ENCODE measurements at regions not wholly inside any gene's neighbourhood (a gene's known extent, or its start where the extent isn't known, plus 50 kb on each side); places are given as distances from the start of the nearest gene placed in this dataset.

DNA sequence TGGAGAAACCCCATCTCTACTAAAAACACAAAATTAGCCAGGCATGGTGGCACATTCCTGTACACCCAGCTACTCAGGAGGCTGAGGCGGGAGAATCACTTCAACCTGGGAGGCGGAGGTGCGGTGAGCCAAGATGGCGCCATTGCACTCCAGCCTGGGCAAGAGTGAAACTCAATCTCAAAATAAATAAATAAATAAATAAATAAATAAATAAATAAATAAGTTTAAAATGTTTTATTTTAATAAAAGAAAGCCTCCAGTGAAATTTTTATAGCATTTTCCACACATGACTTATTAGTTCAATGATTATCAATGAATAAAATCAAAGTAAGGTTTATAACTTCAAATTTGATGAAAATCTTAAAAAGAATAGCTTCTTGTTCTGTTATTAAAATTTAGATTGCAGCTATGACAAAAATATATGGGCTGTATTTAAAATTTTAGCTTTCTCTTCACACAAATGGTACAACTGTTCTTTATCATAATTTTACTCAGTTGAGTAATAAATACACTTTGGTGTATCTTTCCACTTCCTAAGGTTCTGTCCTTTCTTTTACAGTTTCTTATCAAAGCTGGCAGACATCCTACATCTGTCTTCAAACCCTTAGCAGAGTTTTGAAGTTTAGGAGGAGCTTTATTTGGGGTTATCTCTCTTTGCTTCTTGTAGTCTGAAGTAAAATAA, 78.4 kb upstream of the ZSWIM2 start (continued):
- TF ChIP-seq, protein P1, sequence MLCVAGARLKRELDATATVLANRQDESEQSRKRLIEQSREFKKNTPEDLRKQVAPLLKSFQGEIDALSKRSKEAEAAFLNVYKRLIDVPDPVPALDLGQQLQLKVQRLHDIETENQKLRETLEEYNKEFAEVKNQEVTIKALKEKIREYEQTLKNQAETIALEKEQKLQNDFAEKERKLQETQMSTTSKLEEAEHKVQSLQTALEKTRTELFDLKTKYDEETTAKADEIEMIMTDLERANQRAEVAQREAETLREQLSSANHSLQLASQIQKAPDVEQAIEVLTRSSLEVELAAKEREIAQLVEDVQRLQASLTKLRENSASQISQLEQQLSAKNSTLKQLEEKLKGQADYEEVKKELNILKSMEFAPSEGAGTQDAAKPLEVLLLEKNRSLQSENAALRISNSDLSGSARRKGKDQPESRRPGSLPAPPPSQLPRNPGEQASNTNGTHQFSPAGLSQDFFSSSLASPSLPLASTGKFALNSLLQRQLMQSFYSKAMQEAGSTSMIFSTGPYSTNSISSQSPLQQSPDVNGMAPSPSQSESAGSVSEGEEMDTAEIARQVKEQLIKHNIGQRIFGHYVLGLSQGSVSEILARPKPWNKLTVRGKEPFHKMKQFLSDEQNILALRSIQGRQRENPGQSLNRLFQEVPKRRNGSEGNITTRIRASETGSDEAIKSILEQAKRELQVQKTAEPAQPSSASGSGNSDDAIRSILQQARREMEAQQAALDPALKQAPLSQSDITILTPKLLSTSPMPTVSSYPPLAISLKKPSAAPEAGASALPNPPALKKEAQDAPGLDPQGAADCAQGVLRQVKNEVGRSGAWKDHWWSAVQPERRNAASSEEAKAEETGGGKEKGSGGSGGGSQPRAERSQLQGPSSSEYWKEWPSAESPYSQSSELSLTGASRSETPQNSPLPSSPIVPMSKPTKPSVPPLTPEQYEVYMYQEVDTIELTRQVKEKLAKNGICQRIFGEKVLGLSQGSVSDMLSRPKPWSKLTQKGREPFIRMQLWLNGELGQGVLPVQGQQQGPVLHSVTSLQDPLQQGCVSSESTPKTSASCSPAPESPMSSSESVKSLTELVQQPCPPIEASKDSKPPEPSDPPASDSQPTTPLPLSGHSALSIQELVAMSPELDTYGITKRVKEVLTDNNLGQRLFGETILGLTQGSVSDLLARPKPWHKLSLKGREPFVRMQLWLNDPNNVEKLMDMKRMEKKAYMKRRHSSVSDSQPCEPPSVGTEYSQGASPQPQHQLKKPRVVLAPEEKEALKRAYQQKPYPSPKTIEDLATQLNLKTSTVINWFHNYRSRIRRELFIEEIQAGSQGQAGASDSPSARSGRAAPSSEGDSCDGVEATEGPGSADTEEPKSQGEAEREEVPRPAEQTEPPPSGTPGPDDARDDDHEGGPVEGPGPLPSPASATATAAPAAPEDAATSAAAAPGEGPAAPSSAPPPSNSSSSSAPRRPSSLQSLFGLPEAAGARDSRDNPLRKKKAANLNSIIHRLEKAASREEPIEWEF (CRISPR knock-in tag; IDR thresholded peaks at IDR 0.05) = no peak
- TF ChIP-seq, protein P2, sequence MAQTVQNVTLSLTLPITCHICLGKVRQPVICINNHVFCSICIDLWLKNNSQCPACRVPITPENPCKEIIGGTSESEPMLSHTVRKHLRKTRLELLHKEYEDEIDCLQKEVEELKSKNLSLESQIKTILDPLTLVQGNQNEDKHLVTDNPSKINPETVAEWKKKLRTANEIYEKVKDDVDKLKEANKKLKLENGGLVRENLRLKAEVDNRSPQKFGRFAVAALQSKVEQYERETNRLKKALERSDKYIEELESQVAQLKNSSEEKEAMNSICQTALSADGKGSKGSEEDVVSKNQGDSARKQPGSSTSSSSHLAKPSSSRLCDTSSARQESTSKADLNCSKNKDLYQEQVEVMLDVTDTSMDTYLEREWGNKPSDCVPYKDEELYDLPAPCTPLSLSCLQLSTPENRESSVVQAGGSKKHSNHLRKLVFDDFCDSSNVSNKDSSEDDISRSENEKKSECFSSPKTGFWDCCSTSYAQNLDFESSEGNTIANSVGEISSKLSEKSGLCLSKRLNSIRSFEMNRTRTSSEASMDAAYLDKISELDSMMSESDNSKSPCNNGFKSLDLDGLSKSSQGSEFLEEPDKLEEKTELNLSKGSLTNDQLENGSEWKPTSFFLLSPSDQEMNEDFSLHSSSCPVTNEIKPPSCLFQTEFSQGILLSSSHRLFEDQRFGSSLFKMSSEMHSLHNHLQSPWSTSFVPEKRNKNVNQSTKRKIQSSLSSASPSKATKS (CRISPR knock-in tag; IDR thresholded peaks at IDR 0.05) = no peak
- TF ChIP-seq RFX5 (IDR thresholded peaks at IDR 0.05; ENCODE audit: low read depth, low read length) (no peak), PRMT5 (CRISPR knock-in tag; IDR thresholded peaks at IDR 0.05) (no peak), PRPF4 (IDR thresholded peaks at IDR 0.05; ENCODE audit: insufficient read depth, low read depth, low read length, poor library complexity, severe bottlenecking) (no peak), ZNF75A (CRISPR knock-in tag; IDR thresholded peaks at IDR 0.05) (no peak), RBM34 (IDR thresholded peaks at IDR 0.05; ENCODE audit: borderline replicate concordance, insufficient read depth, low read length) (no peak), PHB (CRISPR knock-in tag; IDR thresholded peaks at IDR 0.05) (no peak), LEF1 (IDR thresholded peaks at IDR 0.05) (peak; percentile 60; the same call in 1 of the 2 replicates), PML (IDR thresholded peaks at IDR 0.05; ENCODE audit: low read length) (0 out of 2 replicates have a peak, but pooled peaks have one; percentile 41), YBX1 (IDR thresholded peaks at IDR 0.05) (no peak), EP300 (IDR thresholded peaks at IDR 0.05; ENCODE audit: low read length) (peak; percentile 70; the same call in 1 of the 2 replicates), PHF21A (IDR thresholded peaks at IDR 0.05; ENCODE audit: borderline replicate concordance, low read depth) (no peak), NELFE (IDR thresholded peaks at IDR 0.05; ENCODE audit: insufficient read depth, insufficient read length) (no peak), MEF2A (IDR thresholded peaks at IDR 0.05; ENCODE audit: control insufficient read depth, low read depth, low read length) (no peak)
- TF ChIP-seq, protein P3, sequence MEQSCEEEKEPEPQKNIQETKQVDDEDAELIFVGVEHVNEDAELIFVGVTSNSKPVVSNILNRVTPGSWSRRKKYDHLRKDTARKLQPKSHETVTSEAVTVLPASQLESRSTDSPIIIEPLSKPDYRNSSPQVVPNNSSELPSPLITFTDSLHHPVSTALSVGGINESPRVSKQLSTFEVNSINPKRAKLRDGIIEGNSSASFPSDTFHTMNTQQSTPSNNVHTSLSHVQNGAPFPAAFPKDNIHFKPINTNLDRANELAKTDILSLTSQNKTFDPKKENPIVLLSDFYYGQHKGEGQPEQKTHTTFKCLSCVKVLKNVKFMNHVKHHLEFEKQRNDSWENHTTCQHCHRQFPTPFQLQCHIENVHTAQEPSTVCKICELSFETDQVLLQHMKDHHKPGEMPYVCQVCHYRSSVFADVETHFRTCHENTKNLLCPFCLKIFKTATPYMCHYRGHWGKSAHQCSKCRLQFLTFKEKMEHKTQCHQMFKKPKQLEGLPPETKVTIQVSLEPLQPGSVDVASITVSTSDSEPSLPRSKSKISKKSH (CRISPR knock-in tag; IDR thresholded peaks at IDR 0.05) = no peak
- TF ChIP-seq, protein P4, sequence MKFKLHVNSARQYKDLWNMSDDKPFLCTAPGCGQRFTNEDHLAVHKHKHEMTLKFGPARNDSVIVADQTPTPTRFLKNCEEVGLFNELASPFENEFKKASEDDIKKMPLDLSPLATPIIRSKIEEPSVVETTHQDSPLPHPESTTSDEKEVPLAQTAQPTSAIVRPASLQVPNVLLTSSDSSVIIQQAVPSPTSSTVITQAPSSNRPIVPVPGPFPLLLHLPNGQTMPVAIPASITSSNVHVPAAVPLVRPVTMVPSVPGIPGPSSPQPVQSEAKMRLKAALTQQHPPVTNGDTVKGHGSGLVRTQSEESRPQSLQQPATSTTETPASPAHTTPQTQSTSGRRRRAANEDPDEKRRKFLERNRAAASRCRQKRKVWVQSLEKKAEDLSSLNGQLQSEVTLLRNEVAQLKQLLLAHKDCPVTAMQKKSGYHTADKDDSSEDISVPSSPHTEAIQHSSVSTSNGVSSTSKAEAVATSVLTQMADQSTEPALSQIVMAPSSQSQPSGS (CRISPR knock-in tag; IDR thresholded peaks at IDR 0.05) = no peak

Measured in K562 (cell line).